NCI-H82 treated with DMSO at 0.1 percent for 48 hours (cell line): ENCODE measurements at regions not wholly inside any gene's neighbourhood (a gene's known extent, or its start where the extent isn't known, plus 50 kb on each side); places are given as distances from the start of the nearest gene placed in this dataset.

Experiments
- DNase-seq: peaks from one replicate; lab custom pipeline; 2025; ENCODE audit not compliant: unreplicated experiment; lab: John Stamatoyannopoulos, UW

DNA sequence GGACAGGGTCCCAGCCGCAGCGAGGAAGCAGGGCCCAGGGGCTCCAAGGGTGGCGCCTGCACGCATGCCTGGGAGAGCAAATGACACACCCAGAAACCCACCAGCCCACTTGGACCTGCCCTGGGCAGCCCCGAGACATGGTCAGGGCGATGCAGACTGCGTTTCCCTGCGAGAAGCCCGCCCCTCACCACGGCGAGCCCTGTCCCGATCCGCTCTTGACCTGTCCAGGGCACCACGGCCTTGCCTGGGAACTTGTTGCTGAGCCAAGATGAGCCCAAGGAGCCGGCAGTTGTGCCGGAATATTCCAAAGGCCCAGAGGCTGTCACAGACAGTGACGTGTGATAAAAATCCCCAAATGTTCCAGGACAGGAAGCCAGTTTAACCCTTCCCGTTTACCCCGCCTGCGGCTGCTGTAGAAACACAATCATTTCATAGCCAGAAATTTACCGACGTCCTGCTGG is 78.1 kb downstream of the SIK1 start:
- no peak for DNase-seq

GRCh38 chr21:43348170-43348766 is 78.7 kb downstream of the SIK1 start:
- DNase-seq = no peak

DNA sequence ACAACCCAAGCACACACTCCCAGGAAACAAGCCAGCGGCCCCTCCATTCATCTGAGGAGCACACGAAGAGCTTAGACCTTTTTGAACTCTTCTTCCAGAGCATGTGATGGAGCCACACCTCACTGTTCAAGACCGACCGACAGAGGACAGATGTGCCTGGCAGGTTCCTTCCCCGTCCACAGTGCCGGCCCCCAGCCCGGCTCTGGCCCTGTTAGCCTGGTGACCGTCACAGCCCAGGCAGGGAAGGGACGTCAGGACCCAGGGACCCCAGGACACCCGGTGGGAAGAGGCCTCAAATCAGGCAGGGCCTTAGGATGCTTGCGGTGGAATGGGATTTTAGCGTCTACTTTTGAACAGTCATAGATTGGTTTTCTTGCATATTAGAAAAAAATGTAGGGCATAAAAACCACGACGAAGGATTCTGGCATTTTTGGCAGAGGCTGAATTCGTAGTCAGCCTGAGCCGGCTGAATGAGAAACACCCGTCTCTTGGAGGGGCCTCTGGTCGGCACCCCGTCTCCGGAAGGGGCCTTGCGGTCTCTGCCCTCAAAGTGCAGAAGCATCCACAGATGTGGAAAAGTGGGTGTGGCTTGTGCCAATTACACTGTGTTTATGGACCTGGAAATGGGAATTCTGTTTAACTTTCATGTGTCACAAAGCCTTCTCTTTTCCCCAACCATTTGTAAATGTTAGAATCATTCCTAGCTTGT is 79.3 kb downstream of the SIK1 start:
- DNase-seq = no peak

DNA sequence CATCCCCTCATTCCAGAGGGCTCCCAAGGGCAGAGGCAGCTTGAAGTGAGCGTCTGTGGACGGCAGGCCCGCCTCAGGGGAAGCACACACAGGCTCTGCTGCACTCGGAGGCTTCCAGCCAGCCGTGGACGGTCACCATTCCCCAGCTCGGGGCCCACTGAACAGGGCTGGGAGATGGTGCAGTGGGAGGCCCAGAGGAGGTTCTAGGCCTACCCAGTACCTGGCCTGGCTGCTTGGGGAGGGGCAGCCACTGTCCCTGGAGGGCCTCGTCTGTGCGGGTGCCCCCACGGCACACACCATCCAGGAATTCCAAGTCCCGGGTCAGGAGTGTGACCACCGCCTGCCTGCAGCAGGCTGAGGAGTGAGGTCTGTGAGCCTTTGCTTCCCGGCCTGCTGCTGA is 80.4 kb downstream of the SIK1 start:
- DNase-seq = no peak

- DNase-seq = no peak
These were observed 81.1 kb downstream of the SIK1 start for GRCh38 chr21:43345746-43346409.

DNA sequence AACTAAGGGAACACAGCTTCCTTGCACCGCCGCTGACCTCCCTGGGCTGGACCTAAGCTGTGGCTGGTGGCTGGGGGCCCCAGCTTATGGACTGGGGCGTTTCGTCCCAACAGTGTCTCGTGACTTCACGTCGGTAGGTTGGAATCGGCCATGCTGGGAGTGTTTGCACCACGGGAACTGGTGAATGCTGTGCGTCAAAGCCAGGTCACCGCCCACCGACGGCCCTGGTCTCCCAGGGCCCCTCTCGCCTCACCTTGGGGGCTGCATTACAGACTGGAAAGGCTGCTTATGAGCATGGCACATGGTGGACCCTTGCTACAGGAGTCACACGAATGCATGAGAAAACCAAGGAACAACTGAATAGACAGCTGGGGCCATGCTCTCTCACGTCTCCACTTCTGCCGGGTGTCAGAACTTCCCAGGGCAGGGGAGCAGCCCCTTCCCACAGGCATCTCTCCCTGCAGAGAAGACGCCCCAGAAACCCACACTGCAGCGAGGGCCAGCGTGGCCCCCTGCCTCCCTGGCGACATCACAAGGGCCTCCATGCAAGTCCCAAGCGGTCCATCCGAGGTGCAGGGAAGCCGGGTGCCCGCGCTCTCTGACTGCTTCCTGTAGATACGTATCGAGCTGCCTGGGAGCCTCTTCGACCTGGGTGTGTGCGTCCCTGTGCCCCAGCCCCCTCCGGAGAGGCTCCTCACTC is 81.7 kb downstream of the SIK1 start:
- no peak for DNase-seq

GRCh38 chr21:43343992-43344886 is 82.7 kb downstream of the SIK1 start:
- DNase-seq = no peak

DNA sequence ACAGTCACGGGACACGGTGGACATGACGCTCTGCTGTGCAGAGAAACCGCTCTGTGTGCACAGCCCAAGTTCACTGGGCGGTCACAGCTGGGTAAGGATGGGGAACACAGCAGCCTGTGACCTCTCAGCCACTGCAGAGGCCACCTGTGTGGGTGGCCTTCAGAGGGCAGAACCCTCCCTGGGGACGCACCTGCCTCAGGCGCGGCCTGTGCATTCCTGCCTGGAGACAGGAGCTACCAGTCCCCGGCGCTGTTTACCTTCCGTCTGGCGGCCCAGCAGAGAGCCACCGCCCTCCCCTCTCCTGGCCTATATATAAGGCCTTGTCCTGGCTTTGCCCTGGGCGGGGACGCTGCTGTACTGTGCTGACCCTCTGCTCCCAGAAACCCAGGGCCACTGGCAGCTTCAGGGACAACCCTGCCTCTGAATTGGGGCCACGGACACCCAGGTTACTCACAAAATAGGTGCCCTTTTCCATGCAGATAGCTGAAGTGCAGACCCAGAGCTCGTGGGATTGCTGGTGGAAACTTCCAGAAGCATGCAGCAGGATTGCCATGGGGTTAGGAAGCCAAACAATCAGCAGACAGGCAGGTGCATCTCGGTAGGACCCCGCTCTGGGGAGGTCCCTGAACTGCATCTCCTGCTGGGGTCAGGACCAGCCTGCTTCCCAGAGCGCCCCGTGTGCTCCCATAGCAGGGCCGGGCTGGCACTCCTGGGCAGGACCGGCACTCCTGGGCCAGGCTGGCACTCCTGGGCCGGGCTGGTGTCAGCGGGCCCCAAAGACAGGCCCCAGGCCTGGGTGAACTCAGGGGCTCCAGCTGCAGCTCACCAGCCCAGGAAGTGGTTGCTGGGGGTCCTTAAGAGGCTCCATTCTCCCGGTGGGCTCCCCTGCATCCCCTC is 83.6 kb downstream of the SIK1 start:
- no peak for DNase-seq

DNA sequence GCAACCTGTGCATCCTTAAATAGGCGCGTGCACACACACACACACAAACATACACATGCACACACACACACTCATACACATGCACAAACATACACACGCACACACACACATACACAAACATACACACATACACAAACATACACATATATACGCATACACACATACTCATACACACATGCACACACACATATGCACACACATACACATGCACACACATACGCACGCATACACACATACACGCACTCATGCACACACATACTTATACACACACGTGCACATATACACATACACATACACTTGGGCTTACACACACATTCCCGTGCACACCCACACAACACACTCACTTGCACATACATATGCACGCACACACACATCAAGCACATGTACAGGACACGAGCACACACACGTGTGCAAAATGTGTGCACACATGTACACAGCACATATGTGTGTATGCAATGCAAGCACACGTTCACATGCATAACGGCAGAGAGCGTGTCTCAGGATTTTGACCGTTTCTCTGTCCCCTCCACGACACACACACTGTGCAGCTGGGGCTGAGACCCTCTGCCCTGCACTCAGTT is 84.5 kb downstream of the SIK1 start:
- DNase-seq = no peak

- no peak for DNase-seq
These were observed 85.4 kb downstream of the SIK1 start for GRCh38 chr21:43341378-43342161.

GRCh38 chr21:43340491-43341377 is 86.2 kb downstream of the SIK1 start:
- no peak for DNase-seq

DNA sequence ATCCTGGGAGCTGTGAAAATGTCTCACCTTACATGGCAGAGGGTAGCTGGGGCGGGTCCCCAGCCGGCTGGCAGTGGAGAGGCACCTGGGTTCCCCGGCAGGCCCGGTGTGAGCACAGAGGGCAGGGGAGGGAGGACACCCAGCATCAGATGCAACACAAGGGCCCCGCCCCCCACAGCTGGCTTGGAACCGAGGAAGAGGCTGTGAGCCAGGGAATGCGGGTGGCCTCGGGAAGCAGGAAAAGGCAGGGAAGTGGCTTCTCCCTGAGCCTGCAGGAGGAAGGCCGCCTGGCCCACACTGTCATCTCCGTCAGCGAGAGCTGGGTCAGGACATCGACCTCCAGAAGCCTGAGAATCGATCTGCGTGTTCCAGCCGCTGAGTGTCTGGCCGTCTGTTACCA is 87.3 kb downstream of the SIK1 start:
- DNase-seq = no peak

DNA sequence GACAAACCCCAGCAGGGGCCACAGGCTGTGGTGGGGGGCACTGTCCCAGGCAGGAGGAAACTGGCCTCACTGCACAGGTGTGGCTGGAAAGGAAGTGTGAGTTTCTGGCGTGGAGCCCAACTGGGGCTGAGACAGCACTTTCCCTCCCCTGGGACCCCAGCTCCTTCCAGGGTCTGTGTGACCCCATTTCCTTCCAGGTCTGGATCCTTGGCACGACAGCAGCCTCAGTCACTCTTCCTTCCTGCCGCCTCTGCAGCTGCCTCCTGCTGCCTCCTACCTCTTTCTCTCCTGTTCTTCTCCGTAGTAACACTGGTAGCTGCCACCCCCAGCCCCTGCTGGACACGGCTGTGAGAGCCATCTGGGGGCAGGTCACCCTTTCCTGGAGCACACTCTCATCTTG is 88.0 kb downstream of the SIK1 start:
- no peak for DNase-seq

DNA sequence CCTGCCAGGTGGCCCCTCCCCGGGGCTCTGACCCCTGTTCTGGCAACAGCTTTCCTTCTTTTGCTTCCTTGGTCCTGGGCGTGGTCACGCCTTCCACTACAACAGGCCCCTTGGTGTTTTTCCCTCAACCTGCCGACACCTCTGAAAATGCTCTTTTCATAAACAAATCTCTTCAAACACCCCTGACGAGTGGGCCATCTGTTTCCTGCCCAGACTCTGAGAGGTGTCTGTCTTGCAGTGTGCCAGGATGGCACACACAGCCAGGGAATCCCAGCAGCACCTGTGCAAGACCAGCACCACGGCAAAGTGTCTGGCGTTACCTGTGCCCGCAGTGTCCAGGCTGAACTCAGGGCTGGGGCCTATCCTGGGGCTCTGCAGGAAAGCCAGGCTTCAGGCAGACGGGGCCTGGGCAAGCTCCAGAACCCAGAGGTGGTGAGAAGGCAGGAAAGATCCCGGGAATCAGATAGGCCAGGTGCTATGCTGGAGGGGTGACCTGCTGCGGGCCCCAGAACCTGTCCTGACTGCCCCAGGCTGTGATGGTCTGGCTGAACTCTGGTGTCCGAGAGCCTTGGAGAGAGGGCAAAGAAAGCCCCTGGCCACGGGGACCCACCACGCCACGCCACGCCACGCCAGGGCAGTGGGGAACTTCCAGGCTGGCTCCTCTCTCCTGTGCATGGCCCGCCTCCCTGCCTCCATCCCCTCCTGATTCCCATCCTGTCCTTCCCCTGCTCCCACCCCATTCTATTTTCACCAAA is 88.9 kb downstream of the SIK1 start:
- no peak for DNase-seq

DNA sequence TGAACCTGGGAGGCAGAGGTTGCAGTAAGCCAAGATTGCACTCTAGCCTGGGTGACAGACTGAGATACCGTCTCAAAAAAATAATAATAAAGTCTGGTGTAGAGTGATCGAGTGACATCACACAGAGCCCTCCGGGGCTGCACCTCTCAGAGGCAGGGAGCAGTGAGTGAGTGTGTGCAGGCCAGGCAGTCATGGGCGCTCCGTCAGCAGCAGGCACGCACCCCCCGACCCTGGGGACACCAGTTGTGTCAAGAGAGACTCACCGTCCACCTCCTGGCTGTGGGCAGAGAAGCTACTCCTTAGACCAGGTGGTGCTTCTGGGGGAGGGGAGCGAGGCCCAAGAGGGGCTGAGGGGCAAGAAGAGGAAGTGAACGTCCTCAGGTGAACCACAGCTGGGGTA is 91.8 kb downstream of the SIK1 start:
- DNase-seq = no peak

- DNase-seq = no peak
These were observed 92.5 kb downstream of the SIK1 start for GRCh38 chr21:43334214-43334958.
